ENCODE measurements at regions not wholly inside any gene's neighbourhood (a gene's known extent, or its start where the extent isn't known, plus 50 kb on each side); places are given as distances from the start of the nearest gene placed in this dataset.

DNA sequence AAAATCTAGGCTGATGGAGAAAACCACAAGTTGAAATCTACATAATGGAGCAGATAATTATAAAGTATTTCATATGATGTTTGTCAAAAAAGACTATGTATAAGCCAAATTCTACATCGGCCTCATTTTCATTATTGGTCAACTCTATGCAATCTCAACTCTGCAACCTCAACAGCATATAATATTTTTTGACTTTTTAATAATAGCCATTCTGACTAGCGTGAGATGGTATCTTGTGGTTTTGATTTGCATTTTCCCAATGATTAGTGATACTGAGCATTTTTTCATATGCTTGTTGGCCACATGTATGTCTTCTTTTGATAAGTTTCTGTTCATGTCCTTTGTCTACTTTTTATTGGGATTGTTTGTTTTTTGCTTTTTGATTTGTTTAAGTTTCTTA is 496.1 kb upstream of the SLC39A10 start:
- Histone ChIP-seq H3K9ac (replicated peaks; ENCODE audit: extremely low read depth, insufficient read depth, low read length) (no peak overlapping the region), H3K4me1 (ENCODE audit: control insufficient read depth, extremely low read depth, insufficient read depth, low read length) (no peaks in the 10 kb centered on the region), H3K4me3 (replicated peaks in 1 of 3; ENCODE audit: insufficient read depth in 1 of 3, low read depth in 1 of 3, low read length in 3 of 3) (no peak overlapping the region), H3K79me2 (ENCODE audit: control insufficient read depth, insufficient read depth, low read length) (no peaks in the 10 kb centered on the region), H3K4me2 (ENCODE audit: insufficient read depth, low read length) (no peak overlapping the region), H3K27me3 (ENCODE audit: control insufficient read depth in 2 of 2, insufficient read depth in 2 of 2, low read length in 2 of 2) (no peaks in the 10 kb centered on the region), H3K9me3 (replicated peaks; ENCODE audit: control insufficient read depth, insufficient read depth, low read length) (no peaks in the 10 kb centered on the region), H3K27ac (ENCODE audit: insufficient read depth, low read depth, low read length) (no peak overlapping the region), H2AFZ (ENCODE audit: low read depth, low read length) (no peak overlapping the region), H4K20me1 (replicated peaks; ENCODE audit: control insufficient read depth, extremely low read depth, insufficient read depth, low read length) (no peaks in the 10 kb centered on the region), H3K9me1 (replicated peaks; ENCODE audit: control insufficient read depth, extremely low read depth, insufficient read depth, low read length) (no peaks in the 10 kb centered on the region), H3K36me3 (ENCODE audit: control insufficient read depth in 2 of 2, extremely low read depth in 1 of 2, insufficient read depth in 2 of 2, low read length in 2 of 2) (no peaks in the 10 kb centered on the region)
- dilution Hi-C loops (cut with MboI; ENCODE audit: extremely low pct_ligation_motif_present, low sequenced_read_pairs) (no loop called here), intact Hi-C loops (cut with micrococcal nuclease) (no loop called here)
- ChIA-PET CTCF (no interaction called here), POLR2A (no interaction called here)
- no peak for DNase-seq (ENCODE audit: low read depth, low spot score)
- TF ChIP-seq MYC (IDR thresholded peaks at IDR 0.05; ENCODE audit: low read depth, low read length), result no peak
- no peak for TF ChIP-seq FOS (IDR thresholded peaks at IDR 0.05; ENCODE audit: borderline replicate concordance, insufficient read depth, low read length)
- TF ChIP-seq GATA2 (IDR thresholded peaks at IDR 0.05; ENCODE audit: insufficient read depth, insufficient read length, low read depth, low read length), result no peak
- no peak for TF ChIP-seq POLR2A (IDR thresholded peaks at IDR 0.05; ENCODE audit: low read depth, low read length)
- TF ChIP-seq JUN (IDR thresholded peaks at IDR 0.05; ENCODE audit: borderline replicate concordance, insufficient read depth, insufficient read length, low read depth), result no peak
- TF ChIP-seq CTCF (IDR thresholded peaks at IDR 0.05; ENCODE audit: extremely low read depth in 1 of 2, insufficient read depth in 1 of 2, low read depth in 1 of 2, low read length in 2 of 2), result no peak
- no peak for TF ChIP-seq POLR2AphosphoS5 (IDR thresholded peaks at IDR 0.05; ENCODE audit: insufficient read depth, low read depth, low read length)
- TF ChIP-seq EZH2 (IDR thresholded peaks at IDR 0.05; ENCODE audit: borderline replicate concordance, low read depth, low read length, severe bottlenecking), result no peak
- no peak for TF ChIP-seq MAX (IDR thresholded peaks at IDR 0.05; ENCODE audit: insufficient read depth, insufficient read length)
- no peak for FAIRE-seq
- no TSS peak for BruUV-seq (replicated peaks)

Measured in endothelial cell of umbilical vein (primary cell).